Transverse colon (tissue), 4 donors: ENCODE measurements at regions not wholly inside any gene's neighbourhood (a gene's known extent, or its start where the extent isn't known, plus 50 kb on each side); places are given as distances from the start of the nearest gene placed in this dataset.

Experiments used
- DNase-seq: peaks from one replicate; pipeline ENCODE4 v3.0.0-alpha.2; 2019
- H3K27ac ChIP-seq, 4 donors: fragments of 200-600 bp; sonication (generic); 2 replicates each; pipeline ENCODE4 v1.5.1; 2016 to 2018; ENCODE audit warnings: inconsistent platforms in 4 of 4
- H3K27me3 ChIP-seq: fragments of 200-600 bp; sonication (generic); 2 replicates; pipeline ENCODE4 v1.5.1; 2017; ENCODE audit warnings: inconsistent platforms
- H3K36me3 ChIP-seq, 4 donors: fragments of 200-600 bp; sonication (generic); 2 replicates each; pipeline ENCODE4 v1.5.1; 2017 to 2019; ENCODE audit warnings: inconsistent platforms in 4 of 4
- H3K4me1 ChIP-seq, 4 donors: fragments of 200-600 bp; sonication (generic); 2 replicates each; pipeline ENCODE4 v1.5.1; 2017 to 2020; ENCODE audit warnings: inconsistent platforms in 4 of 4
- H3K4me3 ChIP-seq, 4 donors: fragments of 200-600 bp; sonication (generic); 1 replicate in 1 of 4; 2 replicates in 3 of 4; pipeline versions ENCODE4 v1.5.1 to v1.6.1; 2017 to 2019; ENCODE audit warnings: inconsistent platforms in 4 of 4
- H3K9me3 ChIP-seq, 2 donors: fragments of 200-600 bp; sonication (generic); 2 replicates each; pipeline ENCODE4 v1.5.1; 2017 to 2019; ENCODE audit warnings: inconsistent platforms in 2 of 2
- CTCF ChIP-seq, 5 experiments: fragments of 200-600 bp in 3 of 5; fragments of 450-650 bp in 2 of 5; sonication (generic) in 3 of 5; IDR thresholded peaks; 1 replicate in 2 of 5; 2 replicates in 3 of 5; pipeline ENCODE4 v1.5.1; 2016 to 2017; ENCODE audit warnings: antibody characterized with exemption in 5 of 5, inconsistent platforms in 3 of 5, mild to moderate bottlenecking in 2 of 5, moderate library complexity in 1 of 5
- EP300 ChIP-seq: sonication (generic); formaldehyde crosslinking; IDR thresholded peaks from one replicate; pipeline ENCODE4 v1.6.1; 2017; ENCODE audit warnings: antibody characterized with exemption, low read depth
- POLR2A ChIP-seq: fragments of 450-650 bp; IDR thresholded peaks from one replicate; pipeline ENCODE4 v1.6.1; 2016; ENCODE audit warnings: antibody characterized with exemption, mild to moderate bottlenecking, moderate library complexity
- POLR2AphosphoS5 ChIP-seq, 3 donors: sonication (generic); formaldehyde crosslinking; IDR thresholded peaks; one replicate each; pipeline ENCODE4 v1.6.1; 2016; ENCODE audit warnings: antibody characterized with exemption in 3 of 3
- WGBS, 2 donors: methylation state at CpG; one replicate each; pipeline ENCODE4 v1.1.5; 2018; ENCODE audit warnings: low coverage in 1 of 2; 5-methylcytosine and 5-hydroxymethylcytosine counted together
- in situ Hi-C, 4 donors: fragments of 200-750 bp; cut with MboI; loops; one replicate each; pipeline versions ENCODE4 v1.15.0 to v1.15.1; 2017; ENCODE audit warnings: low sequenced_read_pairs in 3 of 4, low pct_ligation_motif_present in 1 of 4, low pct_unique_long_range_greater_than_20kb in 1 of 4
- intact Hi-C: fragments of 100-400 bp; cut with DNase I; formaldehyde crosslinking; loops from one replicate; pipeline ENCODE4 v1.15.1; 2023; ENCODE audit warnings: low total_unique reads

GRCh38 chr13:40139896-40140520, 484.5 kb downstream of the COG6 start:
- Histone ChIP-seq H3K27me3 (no peaks in the 10 kb centered on the region), H3K36me3 (no peaks in the 10 kb centered on the region), H3K4me1 (no peaks in the 10 kb centered on the region), H3K27ac (no peak overlapping the region), H3K4me3 (no peak overlapping the region), H3K9me3 (no peaks in the 10 kb centered on the region)
- DNase-seq = no peak
- in situ Hi-C loops = no loop called here
- intact Hi-C loops = no loop called here
- no peak for TF ChIP-seq CTCF (IDR thresholded peaks at IDR 0.05)
- TF ChIP-seq POLR2A = no peak
- no peak for TF ChIP-seq EP300
- no peak for TF ChIP-seq POLR2AphosphoS5 (IDR thresholded peaks at IDR 0.05)
- 65 to 70% methylated on average over 6 to 10 of the region's 10 CpGs for WGBS, 2 donors

- Histone ChIP-seq H3K27ac (no peak overlapping the region), H3K36me3 (no peaks in the 10 kb centered on the region), H3K4me1 (no peaks in the 10 kb centered on the region), H3K4me3 (no peak overlapping the region), H3K27me3 (no peaks in the 10 kb centered on the region), H3K9me3 (no peaks in the 10 kb centered on the region)
- intact Hi-C loops (no loop called here), in situ Hi-C loops (no loop called here)
- TF ChIP-seq POLR2A (no peak), EP300 (no peak), CTCF (IDR thresholded peaks at IDR 0.05) (no peak), POLR2AphosphoS5 (IDR thresholded peaks at IDR 0.05) (no peak)
- no peak for DNase-seq
- WGBS, 2 donors = 77 to 80% methylated on average over 7 to 11 of the region's 11 CpGs
Measured at GRCh38 chr13:40141859-40142555, 486.5 kb downstream of the COG6 start.

GRCh38 chr13:40143106-40143505, 487.6 kb downstream of the COG6 start:
- intact Hi-C loops (no loop called here), in situ Hi-C loops (no loop called here)
- WGBS, 2 donors = 62 to 73% methylated on average over 5 of the region's 5 CpGs
- Histone ChIP-seq H3K4me3 (no peak overlapping the region), H3K36me3 (no peaks in the 10 kb centered on the region), H3K9me3 (no peaks in the 10 kb centered on the region), H3K4me1 (no peaks in the 10 kb centered on the region), H3K27ac (no peak overlapping the region), H3K27me3 (no peaks in the 10 kb centered on the region)
- TF ChIP-seq POLR2AphosphoS5 (IDR thresholded peaks at IDR 0.05) = no peak
- TF ChIP-seq EP300 = no peak
- TF ChIP-seq CTCF (IDR thresholded peaks at IDR 0.05) = no peak
- no peak for TF ChIP-seq POLR2A
- no peak for DNase-seq

- TF ChIP-seq CTCF (IDR thresholded peaks at IDR 0.05) = no peak
- intact Hi-C loops = no loop called here
- WGBS, 2 donors = 79 to 100% methylated on average over 2 to 6 of the region's 6 CpGs
- H3K9me3 ChIP-seq = no peaks in the 10 kb centered on the region
- H3K4me1 ChIP-seq = no peaks in the 10 kb centered on the region
- no peaks in the 10 kb centered on the region for H3K36me3 ChIP-seq
- H3K27me3 ChIP-seq = no peaks in the 10 kb centered on the region
- in situ Hi-C loops = no loop called here
- H3K27ac ChIP-seq = no peak overlapping the region
- no peak overlapping the region for H3K4me3 ChIP-seq
- DNase-seq = no peak
Measured at GRCh38 chr13:40143559-40143958, 488.1 kb downstream of the COG6 start.
